Right atrium auricular region (tissue), 2 donors: ENCODE measurements at regions not wholly inside any gene's neighbourhood (a gene's known extent, or its start where the extent isn't known, plus 50 kb on each side); places are given as distances from the start of the nearest gene placed in this dataset.

Experiments
- DNase-seq: peaks from one replicate; pipeline ENCODE4 v3.0.0-alpha.2; 2019; ENCODE audit warnings: low spot score
- H3K27ac ChIP-seq, 2 donors: fragments of 200-600 bp; sonication (generic); 1 replicate in 1 of 2; 2 replicates in 1 of 2; pipeline ENCODE4 v1.5.1; 2016 to 2019
- H3K27me3 ChIP-seq, 2 donors: fragments of 200-600 bp; sonication (generic); one replicate each; pipeline versions ENCODE4 v1.5.1 to v1.6.0; 2017 to 2019
- H3K36me3 ChIP-seq: fragments of 200-600 bp; sonication (generic); one replicate; pipeline ENCODE4 v1.5.1; 2016
- H3K4me1 ChIP-seq, 2 donors: fragments of 200-600 bp; sonication (generic); one replicate each; pipeline versions ENCODE4 v1.5.1 to v1.6.0; 2017 to 2019
- H3K4me3 ChIP-seq, 2 donors: fragments of 200-600 bp; sonication (generic); 1 replicate in 1 of 2; 2 replicates in 1 of 2; pipeline ENCODE4 v1.5.1; 2017 to 2019; ENCODE audit warnings: mild to moderate bottlenecking in 1 of 2, moderate library complexity in 1 of 2
- H3K9me3 ChIP-seq, 2 donors: fragments of 200-600 bp; sonication (generic); one replicate each; pipeline ENCODE4 v1.5.1; 2019
- CTCF ChIP-seq, 2 donors: fragments of 200-600 bp; sonication (generic); IDR thresholded peaks; one replicate each; pipeline ENCODE4 v1.5.1; 2019; ENCODE audit warnings: antibody characterized with exemption in 2 of 2

- H3K4me1 ChIP-seq, result no peaks in the 10 kb centered on the region
- no peaks in the 10 kb centered on the region for H3K9me3 ChIP-seq
- H3K27me3 ChIP-seq, result no peaks in the 10 kb centered on the region
- no peak overlapping the region for H3K27ac ChIP-seq
- no peak for TF ChIP-seq CTCF (IDR thresholded peaks at IDR 0.05)
- H3K4me3 ChIP-seq, result no peak overlapping the region
- no peak for DNase-seq
- H3K36me3 ChIP-seq, result no peaks in the 10 kb centered on the region
Observed at GRCh38 chr9:86488794-86489193, 134.6 kb upstream of the TUT7 start.

- H3K9me3 ChIP-seq, result no peaks in the 10 kb centered on the region
- DNase-seq, result no peak
- no peaks in the 10 kb centered on the region for H3K27me3 ChIP-seq
- no peak for TF ChIP-seq CTCF (IDR thresholded peaks at IDR 0.05)
- H3K4me3 ChIP-seq, result no peak overlapping the region
- no peaks in the 10 kb centered on the region for H3K36me3 ChIP-seq
- H3K27ac ChIP-seq, result no peak overlapping the region
- H3K4me1 ChIP-seq, result no peaks in the 10 kb centered on the region
Observed at GRCh38 chr9:86488345-86488744, 134.1 kb upstream of the TUT7 start.

- TF ChIP-seq CTCF (IDR thresholded peaks at IDR 0.05), result no peak
- Histone ChIP-seq H3K4me3 (no peak overlapping the region), H3K27ac (no peak overlapping the region), H3K36me3 (no peaks in the 10 kb centered on the region), H3K9me3 (no peaks in the 10 kb centered on the region), H3K4me1 (no peaks in the 10 kb centered on the region), H3K27me3 (no peaks in the 10 kb centered on the region)
- no peak for DNase-seq
Observed at GRCh38 chr9:86487838-86488233, 133.6 kb upstream of the TUT7 start.

- no peaks in the 10 kb centered on the region for H3K9me3 ChIP-seq
- no peaks in the 10 kb centered on the region for H3K36me3 ChIP-seq
- no peak for DNase-seq
- TF ChIP-seq CTCF (IDR thresholded peaks at IDR 0.05), result peak; percentile 57 to 78
- no peaks in the 10 kb centered on the region for H3K27me3 ChIP-seq
- H3K4me3 ChIP-seq, result no peak overlapping the region
- no peaks in the 10 kb centered on the region for H3K4me1 ChIP-seq
- H3K27ac ChIP-seq, result no peak overlapping the region
Observed at GRCh38 chr9:86486891-86487837, 133.0 kb upstream of the TUT7 start.

GRCh38 chr9:86485359-86485758 is 131.1 kb upstream of the TUT7 start:
- no peak for DNase-seq
- TF ChIP-seq CTCF (IDR thresholded peaks at IDR 0.05), result no peak
- H3K9me3 ChIP-seq, result no peaks in the 10 kb centered on the region
- H3K4me3 ChIP-seq, result no peak overlapping the region
- no peaks in the 10 kb centered on the region for H3K27me3 ChIP-seq
- H3K4me1 ChIP-seq, result no peaks in the 10 kb centered on the region
- no peaks in the 10 kb centered on the region for H3K36me3 ChIP-seq
- no peak overlapping the region for H3K27ac ChIP-seq
